Osteoblast (primary cell): ENCODE measurements at regions not wholly inside any gene's neighbourhood (a gene's known extent, or its start where the extent isn't known, plus 50 kb on each side); places are given as distances from the start of the nearest gene placed in this dataset.

Experiments
- DNase-seq: peaks from one replicate; pipeline ENCODE4 v3.0.0; 2011; ENCODE audit warnings: low spot score, mixed read lengths; ENCODE audit not compliant: insufficient read length; ENCODE audit errors: missing footprints
- H2AFZ ChIP-seq: 2 replicates; pipeline ENCODE4 v1.6.0; 2011; ENCODE audit warnings: mild to moderate bottlenecking, low read length
- H3K27ac ChIP-seq: 2 replicates; pipeline ENCODE4 v1.5.1; 2011; ENCODE audit warnings: mild to moderate bottlenecking, low read depth, low read length, moderate library complexity
- H3K27me3 ChIP-seq: 2 replicates; pipeline ENCODE4 v1.6.0; 2012; ENCODE audit warnings: mild to moderate bottlenecking, control low read depth, inconsistent platforms, low read length, moderate library complexity; ENCODE audit not compliant: insufficient read depth
- H3K36me3 ChIP-seq: 2 replicates; pipeline ENCODE4 v1.5.1; 2011; ENCODE audit warnings: mild to moderate bottlenecking, low read length, control low read depth, moderate library complexity; ENCODE audit not compliant: insufficient read depth
- H3K4me1 ChIP-seq: 2 replicates; pipeline ENCODE4 v1.5.1; 2011; ENCODE audit warnings: mild to moderate bottlenecking, low read length, control low read depth, moderate library complexity; ENCODE audit not compliant: insufficient read depth
- H3K4me2 ChIP-seq: 2 replicates; pipeline ENCODE4 v1.6.0; 2011; ENCODE audit warnings: mild to moderate bottlenecking, low read length; ENCODE audit not compliant: insufficient read depth
- H3K4me3 ChIP-seq: fragments of 200-600 bp; sonication (generic); 3 replicates; pipeline ENCODE4 v1.5.1; 2012; ENCODE audit warnings: mild to moderate bottlenecking, low read length, inconsistent platforms; ENCODE audit not compliant: insufficient read depth
- H3K79me2 ChIP-seq: 2 replicates; pipeline ENCODE4 v1.6.0; 2012; ENCODE audit warnings: mild to moderate bottlenecking, low read length, control low read depth, inconsistent platforms; ENCODE audit not compliant: insufficient read depth
- H3K9me3 ChIP-seq: 2 replicates; pipeline ENCODE4 v1.5.1; 2011; ENCODE audit warnings: low read depth, low read length, control low read depth
- H4K20me1 ChIP-seq: 2 replicates; pipeline ENCODE4 v1.6.0; 2012; ENCODE audit warnings: mild to moderate bottlenecking, low read length, control low read depth; ENCODE audit not compliant: insufficient read depth
- TF ChIP-seq, protein P1 (sequence below): IDR thresholded peaks from 2 replicates; pipeline ENCODE4 v1.5.1; 2011; ENCODE audit warnings: mild to moderate bottlenecking, low read depth, low read length, moderate library complexity; ENCODE audit errors: extremely low read depth

DNA sequence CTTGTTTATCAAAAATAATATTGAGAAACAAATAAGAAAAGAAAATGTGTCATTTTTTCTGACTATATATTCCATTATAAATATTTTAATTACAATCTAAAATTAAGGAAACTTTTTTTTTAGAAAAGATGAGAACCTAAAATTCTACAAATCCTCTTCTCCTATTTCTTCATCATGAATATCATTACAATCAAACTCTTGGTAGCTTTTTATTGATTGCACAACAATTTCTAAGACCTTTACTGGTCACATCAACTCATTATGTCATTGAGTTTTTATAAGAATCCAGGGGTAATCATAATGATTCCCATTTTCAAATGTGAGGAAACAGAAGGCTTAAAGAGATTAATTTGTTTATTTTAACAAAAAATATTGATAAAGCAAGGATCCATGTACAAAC lies 841.0 kb downstream of the FRK start:
- DNase-seq = no peak
- H3K79me2 ChIP-seq = no peaks in the 10 kb centered on the region
- H3K4me1 ChIP-seq = no peaks in the 10 kb centered on the region
- TF ChIP-seq, protein P1, sequence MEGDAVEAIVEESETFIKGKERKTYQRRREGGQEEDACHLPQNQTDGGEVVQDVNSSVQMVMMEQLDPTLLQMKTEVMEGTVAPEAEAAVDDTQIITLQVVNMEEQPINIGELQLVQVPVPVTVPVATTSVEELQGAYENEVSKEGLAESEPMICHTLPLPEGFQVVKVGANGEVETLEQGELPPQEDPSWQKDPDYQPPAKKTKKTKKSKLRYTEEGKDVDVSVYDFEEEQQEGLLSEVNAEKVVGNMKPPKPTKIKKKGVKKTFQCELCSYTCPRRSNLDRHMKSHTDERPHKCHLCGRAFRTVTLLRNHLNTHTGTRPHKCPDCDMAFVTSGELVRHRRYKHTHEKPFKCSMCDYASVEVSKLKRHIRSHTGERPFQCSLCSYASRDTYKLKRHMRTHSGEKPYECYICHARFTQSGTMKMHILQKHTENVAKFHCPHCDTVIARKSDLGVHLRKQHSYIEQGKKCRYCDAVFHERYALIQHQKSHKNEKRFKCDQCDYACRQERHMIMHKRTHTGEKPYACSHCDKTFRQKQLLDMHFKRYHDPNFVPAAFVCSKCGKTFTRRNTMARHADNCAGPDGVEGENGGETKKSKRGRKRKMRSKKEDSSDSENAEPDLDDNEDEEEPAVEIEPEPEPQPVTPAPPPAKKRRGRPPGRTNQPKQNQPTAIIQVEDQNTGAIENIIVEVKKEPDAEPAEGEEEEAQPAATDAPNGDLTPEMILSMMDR = no peak
- no peaks in the 10 kb centered on the region for H3K27me3 ChIP-seq
- H3K27ac ChIP-seq = no peak overlapping the region
- H3K36me3 ChIP-seq = no peaks in the 10 kb centered on the region
- H2AFZ ChIP-seq = no peak overlapping the region
- no peaks in the 10 kb centered on the region for H3K9me3 ChIP-seq
- no peaks in the 10 kb centered on the region for H4K20me1 ChIP-seq
- H3K4me2 ChIP-seq = no peak overlapping the region
- H3K4me3 ChIP-seq = no peak overlapping the region

GRCh38 chr6:115216835-115217234 lies 843.9 kb downstream of the FRK start:
- no peak overlapping the region for H3K27ac ChIP-seq
- H3K27me3 ChIP-seq = no peaks in the 10 kb centered on the region
- no peak overlapping the region for H3K4me2 ChIP-seq
- H3K4me1 ChIP-seq = no peaks in the 10 kb centered on the region
- H4K20me1 ChIP-seq = no peaks in the 10 kb centered on the region
- H3K79me2 ChIP-seq = no peaks in the 10 kb centered on the region
- no peak overlapping the region for H2AFZ ChIP-seq
- no peak for DNase-seq
- TF ChIP-seq, protein P1 = no peak
- H3K36me3 ChIP-seq = no peaks in the 10 kb centered on the region
- no peaks in the 10 kb centered on the region for H3K9me3 ChIP-seq
- no peak overlapping the region for H3K4me3 ChIP-seq

- Histone ChIP-seq H3K4me2 (no peak overlapping the region), H3K27me3 (no peaks in the 10 kb centered on the region), H3K4me1 (no peaks in the 10 kb centered on the region), H2AFZ (no peak overlapping the region), H3K4me3 (no peak overlapping the region), H3K27ac (no peak overlapping the region), H3K9me3 (no peaks in the 10 kb centered on the region), H3K79me2 (no peaks in the 10 kb centered on the region), H4K20me1 (no peaks in the 10 kb centered on the region), H3K36me3 (no peaks in the 10 kb centered on the region)
- no peak for DNase-seq
- TF ChIP-seq, protein P1 = no peak
Measured at GRCh38 chr6:115214283-115214682, 846.4 kb downstream of the FRK start.

GRCh38 chr6:115203381-115203780 lies 857.3 kb downstream of the FRK start:
- Histone ChIP-seq H3K4me3 (no peak overlapping the region), H3K36me3 (no peaks in the 10 kb centered on the region), H3K27ac (no peak overlapping the region), H3K4me2 (no peak overlapping the region), H3K9me3 (no peaks in the 10 kb centered on the region), H2AFZ (no peak overlapping the region), H3K79me2 (no peaks in the 10 kb centered on the region), H4K20me1 (no peaks in the 10 kb centered on the region), H3K27me3 (no peaks in the 10 kb centered on the region), H3K4me1 (no peaks in the 10 kb centered on the region)
- TF ChIP-seq, protein P1 = no peak
- no peak for DNase-seq
